Activated T-cell treated with anti-CD3 and anti-CD28 coated beads, Interleukin-2, amount 50 U/mL, for 24 hours (primary cell): ENCODE measurements at regions not wholly inside any gene's neighbourhood (a gene's known extent, or its start where the extent isn't known, plus 50 kb on each side); places are given as distances from the start of the nearest gene placed in this dataset.

Experiments used
- DNase-seq: peaks from one replicate; pipeline ENCODE4 v3.0.0-alpha.2; 2020
- H3K27ac Mint-ChIP-seq: 2 replicates; pipeline ENCODE4 v1.8.0; 2020; ENCODE audit warnings: mild to moderate bottlenecking, mixed read lengths
- H3K27me3 Mint-ChIP-seq: 2 replicates; pipeline ENCODE4 v1.8.0; 2020; ENCODE audit warnings: mixed read lengths
- H3K36me3 Mint-ChIP-seq: 2 replicates; pipeline ENCODE4 v1.8.0; 2020; ENCODE audit warnings: low read depth, mixed read lengths
- H3K4me1 Mint-ChIP-seq: 2 replicates; pipeline ENCODE4 v1.8.0; 2020; ENCODE audit warnings: low read depth, mixed read lengths
- H3K4me3 Mint-ChIP-seq: 2 replicates; pipeline ENCODE4 v1.8.0; 2020; ENCODE audit warnings: mild to moderate bottlenecking, moderate library complexity, mixed read lengths
- H3K9me3 Mint-ChIP-seq: 2 replicates; pipeline ENCODE4 v1.8.0; 2020; ENCODE audit warnings: mixed read lengths

DNA sequence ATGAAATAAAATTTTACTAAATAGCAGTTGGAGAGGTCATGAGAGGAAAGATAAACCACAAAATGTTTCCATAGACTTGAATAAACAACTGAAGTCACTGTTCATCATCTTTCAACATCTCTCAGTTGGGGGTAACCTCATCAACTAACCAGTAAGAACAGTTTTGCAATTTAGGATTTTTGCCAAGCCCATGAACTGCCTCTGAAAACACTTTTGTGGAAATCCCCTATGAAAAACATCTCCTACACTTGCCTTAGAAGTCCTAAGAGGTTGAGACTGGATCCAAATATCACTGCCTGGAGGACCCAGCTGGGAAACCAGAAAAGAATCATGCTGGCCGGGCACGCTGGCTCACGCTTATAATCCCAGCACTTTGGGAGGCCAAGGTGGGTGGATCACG, 273.1 kb downstream of the C12orf50 start:
- peaks cover 4% of the 10 kb centered on the region for H3K9me3 Mint-ChIP-seq
- H3K4me3 Mint-ChIP-seq, result no peak overlapping the region
- no peak for DNase-seq
- no peaks in the 10 kb centered on the region for H3K27me3 Mint-ChIP-seq
- H3K27ac Mint-ChIP-seq, result no peak overlapping the region
- H3K4me1 Mint-ChIP-seq, result no peaks in the 10 kb centered on the region
- H3K36me3 Mint-ChIP-seq, result no peaks in the 10 kb centered on the region

DNA sequence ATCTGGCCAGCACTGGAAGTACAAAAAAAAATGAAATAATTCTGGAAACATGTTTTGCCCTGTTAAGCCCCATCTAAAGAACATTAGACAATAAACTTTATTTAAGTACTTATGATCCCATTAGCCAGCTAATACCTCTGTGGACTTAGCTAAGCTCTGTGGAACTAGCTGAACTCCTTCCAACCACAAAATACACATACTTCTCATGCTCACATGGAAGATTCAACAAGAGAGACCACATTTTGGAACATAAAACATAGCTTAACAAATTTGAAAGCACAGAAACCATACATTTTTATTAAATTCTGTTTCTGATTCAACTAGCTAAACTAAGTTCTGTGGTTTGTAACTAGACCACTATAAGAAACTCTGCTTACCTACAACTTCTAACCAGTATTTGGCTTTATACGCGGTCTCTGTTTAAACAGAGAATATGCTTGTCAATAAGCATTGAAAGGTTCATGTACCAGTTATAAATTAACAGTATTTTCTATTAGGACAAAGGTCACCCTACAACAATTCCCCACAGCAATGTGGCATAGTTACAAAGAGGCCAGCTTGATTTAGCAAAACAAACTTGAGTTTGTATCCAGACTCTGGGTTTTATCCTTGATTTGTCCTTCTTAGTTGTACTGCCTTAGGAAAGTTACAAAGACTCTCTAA, 300.1 kb downstream of the C12orf50 start:
- H3K9me3 Mint-ChIP-seq, result no peaks in the 10 kb centered on the region
- H3K27me3 Mint-ChIP-seq, result no peaks in the 10 kb centered on the region
- no peak for DNase-seq
- H3K36me3 Mint-ChIP-seq, result no peaks in the 10 kb centered on the region
- H3K4me1 Mint-ChIP-seq, result no peaks in the 10 kb centered on the region
- H3K4me3 Mint-ChIP-seq, result no peak overlapping the region
- H3K27ac Mint-ChIP-seq, result no peak overlapping the region

GRCh38 chr12:87720967-87721366, 308.2 kb downstream of the C12orf50 start:
- Mint-ChIP-seq H3K27me3 (no peaks in the 10 kb centered on the region), H3K4me1 (no peaks in the 10 kb centered on the region), H3K27ac (no peak overlapping the region), H3K9me3 (no peaks in the 10 kb centered on the region), H3K4me3 (no peak overlapping the region), H3K36me3 (no peaks in the 10 kb centered on the region)
- no peak for DNase-seq

GRCh38 chr12:87704374-87704773, 324.8 kb downstream of the C12orf50 start:
- H3K27me3 Mint-ChIP-seq, result no peaks in the 10 kb centered on the region
- H3K9me3 Mint-ChIP-seq, result no peaks in the 10 kb centered on the region
- no peak for DNase-seq
- no peaks in the 10 kb centered on the region for H3K36me3 Mint-ChIP-seq
- H3K4me3 Mint-ChIP-seq, result no peak overlapping the region
- H3K27ac Mint-ChIP-seq, result no peak overlapping the region
- no peaks in the 10 kb centered on the region for H3K4me1 Mint-ChIP-seq

GRCh38 chr12:87690236-87690810, 338.9 kb downstream of the C12orf50 start:
- Mint-ChIP-seq H3K9me3 (no peaks in the 10 kb centered on the region), H3K27me3 (no peaks in the 10 kb centered on the region), H3K27ac (no peak overlapping the region), H3K4me3 (no peak overlapping the region), H3K4me1 (no peaks in the 10 kb centered on the region), H3K36me3 (no peaks in the 10 kb centered on the region)
- DNase-seq, result no peak

DNA sequence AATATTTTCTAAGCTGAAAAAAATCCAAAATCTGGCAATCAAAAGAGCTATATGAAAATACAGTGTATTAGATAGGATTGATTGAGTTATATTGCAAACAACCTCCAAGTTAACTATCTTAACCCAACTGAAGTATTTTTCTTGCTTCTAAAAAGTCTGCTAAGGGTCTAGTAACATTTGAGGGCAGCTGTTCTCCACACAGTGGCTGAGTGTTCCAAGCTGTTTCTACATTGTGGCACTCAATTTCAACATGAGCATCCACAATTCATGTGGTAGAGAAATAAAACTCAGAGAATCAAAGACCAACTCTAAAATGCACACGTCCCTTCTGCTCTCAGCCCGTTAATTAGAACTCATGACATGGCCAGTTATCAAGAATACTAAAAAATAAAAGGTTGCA, 340.0 kb downstream of the C12orf50 start:
- H3K27ac Mint-ChIP-seq, result no peak overlapping the region
- H3K4me3 Mint-ChIP-seq, result no peak overlapping the region
- no peaks in the 10 kb centered on the region for H3K27me3 Mint-ChIP-seq

GRCh38 chr12:87687362-87687761, 341.8 kb downstream of the C12orf50 start:
- no peak overlapping the region for H3K27ac Mint-ChIP-seq
- H3K27me3 Mint-ChIP-seq, result no peaks in the 10 kb centered on the region
- DNase-seq, result no peak
- no peaks in the 10 kb centered on the region for H3K4me1 Mint-ChIP-seq
- H3K9me3 Mint-ChIP-seq, result no peaks in the 10 kb centered on the region
- no peak overlapping the region for H3K4me3 Mint-ChIP-seq
- no peaks in the 10 kb centered on the region for H3K36me3 Mint-ChIP-seq

More for the DNA sequence above, 340.0 kb downstream of the C12orf50 start:
- H3K9me3 Mint-ChIP-seq, result no peaks in the 10 kb centered on the region
- no peaks in the 10 kb centered on the region for H3K36me3 Mint-ChIP-seq
- no peak for DNase-seq
- no peaks in the 10 kb centered on the region for H3K4me1 Mint-ChIP-seq

DNA sequence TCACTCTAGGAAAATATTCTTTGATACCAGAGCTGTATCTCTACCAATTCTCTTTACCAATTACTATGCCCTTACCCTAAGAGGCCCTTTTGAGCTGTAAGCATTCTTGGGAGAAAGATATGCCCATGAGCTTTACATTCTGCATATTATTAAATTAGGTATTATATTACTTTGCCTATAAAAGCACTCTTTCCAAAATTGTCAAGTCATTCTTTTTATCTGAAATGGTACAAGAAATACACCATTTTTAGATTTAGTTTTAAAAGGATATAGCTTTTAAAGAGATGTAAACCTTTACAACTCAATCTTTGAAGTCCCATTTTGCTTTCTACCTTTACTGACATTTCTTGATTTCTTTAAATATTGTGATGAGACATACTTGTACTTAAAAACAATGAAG, 343.5 kb downstream of the C12orf50 start:
- no peaks in the 10 kb centered on the region for H3K4me1 Mint-ChIP-seq
- no peaks in the 10 kb centered on the region for H3K27me3 Mint-ChIP-seq
- H3K4me3 Mint-ChIP-seq, result no peak overlapping the region
- no peaks in the 10 kb centered on the region for H3K36me3 Mint-ChIP-seq
- DNase-seq, result no peak
- H3K9me3 Mint-ChIP-seq, result no peaks in the 10 kb centered on the region
- no peak overlapping the region for H3K27ac Mint-ChIP-seq

GRCh38 chr12:87679251-87679650, 349.9 kb downstream of the C12orf50 start:
- Mint-ChIP-seq H3K4me3 (no peak overlapping the region), H3K9me3 (no peaks in the 10 kb centered on the region), H3K36me3 (no peaks in the 10 kb centered on the region), H3K27ac (no peak overlapping the region), H3K4me1 (no peaks in the 10 kb centered on the region), H3K27me3 (no peaks in the 10 kb centered on the region)
- no peak for DNase-seq

DNA sequence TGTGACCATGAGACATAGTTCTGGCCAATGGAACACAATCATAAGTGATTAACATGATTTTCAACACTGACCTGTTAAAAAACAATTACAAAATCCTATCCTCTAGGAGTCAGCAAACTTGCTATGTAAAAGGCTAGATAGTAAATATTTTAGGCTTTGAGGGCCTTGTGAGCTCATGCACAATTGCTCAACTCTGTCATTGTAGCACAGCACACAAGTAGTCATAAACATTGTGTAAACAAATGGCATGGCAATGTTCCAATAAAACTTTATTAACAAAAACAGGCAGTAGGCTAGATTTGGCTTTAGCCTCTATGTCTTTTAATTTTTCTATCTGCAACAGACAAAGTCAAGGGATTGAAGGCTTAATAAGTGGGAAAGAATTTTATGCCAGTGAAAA, 350.7 kb downstream of the C12orf50 start:
- Mint-ChIP-seq H3K36me3 (no peaks in the 10 kb centered on the region), H3K27ac (no peak overlapping the region), H3K27me3 (no peaks in the 10 kb centered on the region), H3K4me1 (no peaks in the 10 kb centered on the region), H3K4me3 (no peak overlapping the region), H3K9me3 (no peaks in the 10 kb centered on the region)
- DNase-seq, result no peak

- Mint-ChIP-seq H3K36me3 (no peaks in the 10 kb centered on the region), H3K27ac (no peak overlapping the region), H3K9me3 (no peaks in the 10 kb centered on the region), H3K4me1 (no peaks in the 10 kb centered on the region), H3K4me3 (no peak overlapping the region), H3K27me3 (no peaks in the 10 kb centered on the region)
- DNase-seq, result no peak
Observed at GRCh38 chr12:87676731-87677130, 352.5 kb downstream of the C12orf50 start.

- DNase-seq, result no peak
- no peaks in the 10 kb centered on the region for H3K36me3 Mint-ChIP-seq
- no peak overlapping the region for H3K4me3 Mint-ChIP-seq
- no peaks in the 10 kb centered on the region for H3K27me3 Mint-ChIP-seq
- H3K9me3 Mint-ChIP-seq, result no peaks in the 10 kb centered on the region
- H3K27ac Mint-ChIP-seq, result no peak overlapping the region
- H3K4me1 Mint-ChIP-seq, result no peaks in the 10 kb centered on the region
Observed at GRCh38 chr12:87671757-87672156, 357.4 kb downstream of the C12orf50 start.

- H3K36me3 Mint-ChIP-seq, result no peaks in the 10 kb centered on the region
- no peaks in the 10 kb centered on the region for H3K4me1 Mint-ChIP-seq
- no peaks in the 10 kb centered on the region for H3K9me3 Mint-ChIP-seq
- DNase-seq, result no peak
- H3K27ac Mint-ChIP-seq, result no peak overlapping the region
- no peaks in the 10 kb centered on the region for H3K27me3 Mint-ChIP-seq
- no peak overlapping the region for H3K4me3 Mint-ChIP-seq
Observed at GRCh38 chr12:87670448-87670847, 358.8 kb downstream of the C12orf50 start.

GRCh38 chr12:87667378-87667777, 361.8 kb downstream of the C12orf50 start:
- DNase-seq, result no peak
- no peak overlapping the region for H3K4me3 Mint-ChIP-seq
- no peaks in the 10 kb centered on the region for H3K9me3 Mint-ChIP-seq
- no peak overlapping the region for H3K27ac Mint-ChIP-seq
- peaks cover 2% of the 10 kb centered on the region for H3K4me1 Mint-ChIP-seq
- H3K36me3 Mint-ChIP-seq, result no peaks in the 10 kb centered on the region
- no peaks in the 10 kb centered on the region for H3K27me3 Mint-ChIP-seq

DNA sequence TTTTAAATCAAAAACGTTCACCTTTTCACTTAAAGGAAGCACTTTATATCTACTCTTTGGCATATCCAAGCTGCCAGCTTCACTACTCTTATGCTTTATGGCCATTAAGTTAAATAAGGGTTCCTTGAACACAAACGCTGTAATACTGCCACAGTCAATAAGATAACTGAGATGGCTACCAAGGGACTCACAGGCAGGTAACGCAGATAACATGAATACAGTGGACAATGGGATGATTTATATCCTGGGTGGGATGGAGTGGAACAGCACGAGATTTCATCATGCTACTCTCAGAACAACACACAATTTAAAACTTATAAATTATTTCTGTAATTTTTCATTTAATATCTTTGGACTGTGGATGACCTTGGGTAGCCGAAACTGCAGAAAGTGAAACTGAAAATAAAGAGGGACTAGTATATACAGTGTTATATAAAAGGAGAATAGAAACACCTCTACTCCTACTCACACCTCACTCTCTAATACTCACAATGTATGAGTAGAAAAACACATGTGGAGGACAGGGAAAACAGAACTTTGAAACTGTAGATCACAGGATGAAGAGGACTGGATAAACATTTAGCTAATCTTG, 367.3 kb downstream of the C12orf50 start:
- Mint-ChIP-seq H3K36me3 (no peaks in the 10 kb centered on the region), H3K4me3 (peak overlapping the region; percentile 42), H3K27me3 (no peaks in the 10 kb centered on the region), H3K27ac (no peak overlapping the region), H3K9me3 (peaks cover 4% of the 10 kb centered on the region), H3K4me1 (peaks cover 13% of the 10 kb centered on the region)
- DNase-seq, result no peak
